H7 (cell line): ENCODE measurements at regions not wholly inside any gene's neighbourhood (a gene's known extent, or its start where the extent isn't known, plus 50 kb on each side); places are given as distances from the start of the nearest gene placed in this dataset.
"Not testable (repeated sequence)": the region's sequence is repeated elsewhere in the genome, so short reads cannot be mapped to it uniquely, and the experiment has no call there.

Experiments used
- DNase-seq: peaks from one replicate; pipeline ENCODE4 v3.0.0; 2012
- H3K27me3 ChIP-seq: 2 replicates; pipeline ENCODE4 v1.6.0; 2011; ENCODE audit warnings: mild to moderate bottlenecking, low read length; ENCODE audit not compliant: control insufficient read depth, insufficient read depth
- H3K36me3 ChIP-seq: replicated peaks from 2 replicates; pipeline ENCODE4 v1.5.1; 2011; ENCODE audit warnings: low read length; ENCODE audit not compliant: control insufficient read depth, insufficient read depth
- H3K4me3 ChIP-seq: 2 replicates; pipeline ENCODE4 v1.5.1; 2011; ENCODE audit warnings: low read depth, mild to moderate bottlenecking, control low read depth, low read length, moderate library complexity; ENCODE audit not compliant: insufficient read depth

DNA sequence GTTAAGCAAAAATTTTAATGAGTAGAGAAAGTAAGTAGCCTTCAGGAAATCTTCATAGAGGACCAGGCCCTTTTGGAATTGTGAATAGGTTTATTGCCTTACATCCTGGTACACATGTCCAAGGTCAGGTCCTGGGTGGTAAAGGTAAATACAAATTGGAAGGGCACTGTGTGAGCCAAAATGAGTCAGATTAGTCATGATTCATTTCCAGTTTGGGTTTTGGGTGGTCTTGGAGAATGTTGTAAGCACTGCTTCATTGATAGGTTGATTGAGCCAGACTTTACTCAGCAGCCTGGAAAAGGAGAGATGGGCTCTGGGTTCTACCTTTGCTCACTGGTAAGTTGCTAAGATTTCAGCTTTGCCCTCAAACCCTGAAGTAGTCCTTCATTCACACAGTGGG is 82.5 kb upstream of the ZNF169 start:
- peaks cover 10% of the 10 kb centered on the region for H3K36me3 ChIP-seq
- H3K4me3 ChIP-seq: no peak overlapping the region
- no peak for DNase-seq
- no peaks in the 10 kb centered on the region for H3K27me3 ChIP-seq

DNA sequence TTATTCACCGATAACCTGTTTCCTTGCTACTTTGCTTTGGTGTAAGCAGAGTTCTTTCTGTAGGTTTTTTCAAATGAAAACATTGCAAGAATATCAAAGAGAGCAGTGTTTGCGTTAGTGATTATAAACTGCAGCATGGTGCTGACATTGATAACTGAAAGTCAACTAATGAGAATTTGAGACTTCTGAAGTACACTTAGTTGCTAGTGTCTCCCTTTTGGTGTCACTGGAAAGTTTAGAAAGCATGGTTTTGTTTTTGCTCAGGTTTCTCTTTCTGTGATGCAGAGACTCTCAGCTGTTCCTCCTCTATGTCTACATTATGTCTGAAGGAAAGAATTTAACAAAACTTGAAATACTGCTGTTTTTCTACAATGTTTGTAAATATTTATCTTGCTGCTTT is 80.2 kb upstream of the ZNF169 start:
- Histone ChIP-seq H3K4me3 (no peak overlapping the region), H3K27me3 (no peaks in the 10 kb centered on the region), H3K36me3 (peaks cover 10% of the 10 kb centered on the region)
- no peak for DNase-seq

GRCh38 chr9:94181408-94182181 is 77.5 kb upstream of the ZNF169 start:
- peaks cover 2% of the 10 kb centered on the region for H3K36me3 ChIP-seq
- no peak for DNase-seq
- no peaks in the 10 kb centered on the region for H3K27me3 ChIP-seq

DNA sequence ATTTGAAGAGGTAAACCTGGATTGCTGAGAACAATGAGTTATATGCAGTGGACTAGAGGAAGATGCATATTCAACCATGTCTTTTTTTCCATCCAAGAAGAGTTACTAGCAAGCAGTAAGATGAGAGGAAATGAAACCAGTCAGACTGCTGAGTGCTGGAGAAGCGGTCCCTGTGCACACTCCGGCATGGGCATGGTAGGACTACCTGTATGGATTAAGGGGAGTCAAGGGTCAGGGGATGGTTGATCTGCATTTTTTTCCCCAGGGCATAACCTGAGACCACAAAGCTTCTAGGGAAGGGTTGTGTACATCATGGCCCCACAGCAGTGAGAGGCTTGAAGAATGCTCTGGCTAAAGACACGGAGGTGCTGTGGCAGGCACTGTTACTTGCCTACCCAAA is 76.6 kb upstream of the ZNF169 start:
- no peaks in the 10 kb centered on the region; the same call in none of the 2 replicates for H3K36me3 ChIP-seq
- no peaks in the 10 kb centered on the region for H3K27me3 ChIP-seq
- H3K4me3 ChIP-seq: no peak overlapping the region
- DNase-seq: no peak

More at GRCh38 chr9:94181408-94182181, 77.5 kb upstream of the ZNF169 start:
- H3K4me3 ChIP-seq: no peak overlapping the region

DNA sequence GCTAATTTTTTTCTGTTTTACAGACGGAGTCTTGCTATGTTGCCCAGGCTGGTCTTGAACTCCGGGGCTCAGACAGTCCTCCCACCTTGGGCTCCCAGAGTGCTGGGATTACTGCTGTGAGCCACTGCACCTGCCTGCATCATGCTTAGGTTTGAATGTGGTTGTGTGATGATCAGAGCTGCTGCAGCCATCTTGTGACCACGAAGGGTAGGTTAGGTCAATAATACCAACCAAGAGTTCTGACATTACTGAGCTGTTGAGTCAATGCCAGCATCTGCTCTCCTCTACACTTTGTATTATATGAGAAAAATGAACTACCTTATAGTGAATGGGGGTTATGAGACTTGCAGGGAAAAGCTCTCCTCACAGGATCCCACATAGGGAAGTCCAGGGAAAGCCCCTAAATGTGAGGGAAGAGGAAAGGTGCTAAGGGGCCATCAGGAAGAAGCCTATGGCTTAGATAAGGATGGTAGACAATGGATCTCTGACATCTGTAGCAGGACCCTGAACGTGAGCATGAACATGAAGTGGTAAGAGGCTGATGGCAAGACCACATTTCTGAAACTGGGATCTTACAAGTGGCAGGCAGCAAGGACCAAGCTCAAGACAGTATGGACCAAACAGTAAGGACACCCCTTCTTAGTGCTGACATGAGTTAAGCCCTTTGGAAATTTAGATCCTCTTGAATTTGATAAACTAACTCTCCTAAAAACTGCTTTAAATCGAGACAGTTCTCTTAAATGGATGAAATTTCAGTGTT is 75.7 kb upstream of the ZNF169 start:
- Histone ChIP-seq H3K4me3 (no peak overlapping the region), H3K27me3 (no peaks in the 10 kb centered on the region), H3K36me3 (no peaks in the 10 kb centered on the region; the same call in none of the 2 replicates)
- DNase-seq: no peak

DNA sequence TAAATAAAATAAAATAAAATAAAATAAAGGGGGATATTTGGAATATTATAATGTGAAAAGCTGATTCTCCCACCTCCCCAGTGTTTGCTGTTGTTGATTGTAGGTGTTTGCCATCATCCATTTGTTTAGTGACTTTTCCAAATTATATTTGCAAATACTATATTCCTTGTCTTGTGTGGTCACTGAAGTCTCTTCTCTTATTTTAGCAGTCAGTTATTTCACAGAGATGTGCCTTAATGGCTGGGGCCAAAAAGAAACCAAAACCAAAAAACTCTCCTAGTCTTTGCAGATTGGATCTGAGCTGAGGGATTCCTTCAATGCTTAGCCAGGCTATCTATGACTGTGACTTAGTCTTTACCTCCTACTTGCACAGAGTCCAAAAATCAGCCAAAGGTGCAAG is 70.9 kb upstream of the ZNF169 start:
- Histone ChIP-seq H3K27me3 (no peaks in the 10 kb centered on the region), H3K36me3 (no peaks in the 10 kb centered on the region; the same call in none of the 2 replicates), H3K4me3 (no peak overlapping the region)
- no peak for DNase-seq

DNA sequence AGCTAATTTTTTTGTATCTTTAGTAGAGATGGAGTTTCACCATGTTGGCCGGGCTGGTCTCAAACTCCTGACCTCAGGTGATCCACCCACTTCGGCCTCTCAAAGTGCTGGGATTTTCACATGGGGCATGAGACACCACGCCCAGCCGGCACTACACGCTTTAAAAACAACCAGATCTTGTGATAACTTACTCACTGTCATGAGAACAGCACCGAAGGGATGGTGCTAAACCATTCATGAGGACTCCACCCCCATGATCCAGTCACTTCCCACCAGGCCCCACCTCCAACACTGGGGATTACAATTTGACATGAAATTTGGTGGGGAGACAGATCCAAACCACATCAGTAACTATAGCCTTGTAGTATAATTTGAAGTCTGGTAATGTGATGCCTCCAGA is 67.4 kb upstream of the ZNF169 start:
- not testable (repeated sequence) for H3K4me3 ChIP-seq, H3K27me3 ChIP-seq, H3K36me3 ChIP-seq, DNase-seq

DNA sequence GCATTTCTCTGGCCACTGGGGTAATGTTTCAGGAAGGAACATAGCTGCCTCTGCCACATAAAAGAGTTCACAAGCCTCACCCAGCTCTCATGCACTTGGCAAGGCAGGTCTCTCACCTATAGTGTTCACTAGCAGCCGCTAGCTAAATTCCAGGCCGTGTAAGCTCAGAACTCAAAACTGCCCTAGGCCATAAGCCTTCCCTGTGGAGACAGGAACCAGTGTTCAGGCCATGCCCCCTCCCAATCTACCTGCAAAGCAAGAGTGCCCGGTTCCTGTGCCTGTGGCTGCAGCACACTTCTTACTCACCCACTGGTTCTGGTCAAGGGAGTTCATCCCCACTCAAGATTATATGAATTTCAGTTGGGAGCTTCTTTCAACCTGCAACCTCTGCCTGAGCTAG is 60.7 kb upstream of the ZNF169 start:
- DNase-seq: no peak
- H3K4me3 ChIP-seq: no peak overlapping the region
- H3K36me3 ChIP-seq: no peaks in the 10 kb centered on the region; the same call in 1 of the 2 replicates
- no peaks in the 10 kb centered on the region for H3K27me3 ChIP-seq

GRCh38 chr9:94199776-94200175 is 59.3 kb upstream of the ZNF169 start:
- DNase-seq: no peak
- H3K4me3 ChIP-seq: no peak overlapping the region
- no peaks in the 10 kb centered on the region for H3K27me3 ChIP-seq
- no peaks in the 10 kb centered on the region; the same call in 1 of the 2 replicates for H3K36me3 ChIP-seq

GRCh38 chr9:94204174-94204573 is 54.9 kb upstream of the ZNF169 start:
- H3K4me3 ChIP-seq: no peak overlapping the region
- H3K36me3 ChIP-seq: no peaks in the 10 kb centered on the region
- H3K27me3 ChIP-seq: no peaks in the 10 kb centered on the region
- no peak for DNase-seq

GRCh38 chr9:94207781-94208180 is 51.3 kb upstream of the ZNF169 start:
- no peaks in the 10 kb centered on the region for H3K27me3 ChIP-seq
- no peak overlapping the region for H3K4me3 ChIP-seq
- no peak for DNase-seq
- no peaks in the 10 kb centered on the region for H3K36me3 ChIP-seq
